Gastrocnemius medialis (tissue), 4 donors: ENCODE measurements at regions not wholly inside any gene's neighbourhood (a gene's known extent, or its start where the extent isn't known, plus 50 kb on each side); places are given as distances from the start of the nearest gene placed in this dataset.
A peak's percentile ranks its signal among the peaks of the same experiment; 100 is the strongest.

ENCODE experiments used
- ATAC-seq, 2 donors: fragments of 150-250 bp; one replicate each; pipeline ENCODE4 v1.9.1; 2016
- DNase-seq, 2 donors: peaks; one replicate each; pipeline ENCODE4 v3.0.0-alpha.2; 2019
- H3K27ac ChIP-seq, 4 donors: fragments of 200-600 bp; sonication (generic); 1 replicate in 1 of 4; 2 replicates in 3 of 4; pipeline ENCODE4 v1.5.1; 2016 to 2018; ENCODE audit warnings: mild to moderate bottlenecking in 2 of 4, moderate library complexity in 1 of 4
- H3K27me3 ChIP-seq, 3 donors: fragments of 200-600 bp; sonication (generic) in 2 of 3; 1 replicate in 1 of 3; 2 replicates in 2 of 3; pipeline versions ENCODE4 v1.5.1 to v1.6.0; 2016 to 2019; ENCODE audit warnings: mild to moderate bottlenecking in 1 of 3, moderate library complexity in 1 of 3
- H3K36me3 ChIP-seq, 2 donors: fragments of 200-600 bp; sonication (generic) in 1 of 2; one replicate each; pipeline ENCODE4 v1.5.1; 2017 to 2018
- H3K4me1 ChIP-seq, 2 donors: fragments of 200-600 bp; sonication (generic) in 1 of 2; one replicate each; pipeline ENCODE4 v1.5.1; 2016 to 2017; ENCODE audit warnings: mild to moderate bottlenecking in 2 of 2
- H3K4me3 ChIP-seq, 4 donors: fragments of 200-600 bp; sonication (generic) in 3 of 4; 1 replicate in 1 of 4; 2 replicates in 3 of 4; pipeline ENCODE4 v1.5.1; 2016 to 2019; ENCODE audit warnings: mild to moderate bottlenecking in 2 of 4
- H3K9me3 ChIP-seq, 3 donors: fragments of 200-600 bp; sonication (generic) in 2 of 3; 1 replicate in 1 of 3; 2 replicates in 2 of 3; pipeline ENCODE4 v1.5.1; 2016 to 2019
- CTCF ChIP-seq, 5 experiments: fragments of 450-650 bp in 3 of 5; fragments of 200-600 bp in 2 of 5; sonication (generic) in 2 of 5; IDR thresholded peaks in 4 of 5; conservative IDR thresholded peaks in 1 of 5; 1 replicate in 4 of 5; 2 replicates in 1 of 5; pipeline ENCODE4 v1.5.1; 2016 to 2019; ENCODE audit warnings: antibody characterized with exemption in 5 of 5, mild to moderate bottlenecking in 3 of 5, moderate library complexity in 3 of 5
- POLR2A ChIP-seq, 2 donors: fragments of 450-650 bp; IDR thresholded peaks; one replicate each; pipeline ENCODE4 v1.6.1; 2017; ENCODE audit warnings: antibody characterized with exemption in 2 of 2, mild to moderate bottlenecking in 2 of 2, moderate library complexity in 2 of 2
- in situ Hi-C, 4 donors: fragments of 200-750 bp; cut with MboI; loops; one replicate each; pipeline versions ENCODE4 v1.15.0 to v1.8.0; 2017; ENCODE audit warnings: low sequenced_read_pairs in 4 of 4
- intact Hi-C: fragments of 100-400 bp; cut with DNase I; formaldehyde crosslinking; loops from one replicate; pipeline ENCODE4 v1.15.1; 2023; ENCODE audit warnings: low total_unique reads

GRCh38 chr2:217711188-217711587, 291.6 kb downstream of the TNS1 start:
- Histone ChIP-seq H3K27ac (no peak overlapping the region), H3K27me3 (no peaks in the 10 kb centered on the region), H3K4me1 (peaks cover 18 to 30% of the 10 kb centered on the region in 2 donors), H3K36me3 (no peaks in the 10 kb centered on the region), H3K9me3 (no peaks in the 10 kb centered on the region), H3K4me3 (no peak overlapping the region)
- no peak for TF ChIP-seq POLR2A (IDR thresholded peaks at IDR 0.05)
- TF ChIP-seq CTCF (IDR thresholded peaks at IDR 0.05 in 4 of 5, conservative IDR thresholded peaks at IDR 0.05 in 1 of 5), result no peak
- ATAC-seq (no peak), DNase-seq (no peak)
- intact Hi-C loops, result loop anchor here (5.0 to 10.0 kb wide), 5 partner anchors 196 to 1676 kb away; partner anchors contain the start of gene IGFBP5
- in situ Hi-C loops, result loop anchor here (5.0 to 25.0 kb wide), 9 partner anchors 64 to 1196 kb away; partner anchors contain the start of gene IGFBP5 (in 3 of the 4)

DNA sequence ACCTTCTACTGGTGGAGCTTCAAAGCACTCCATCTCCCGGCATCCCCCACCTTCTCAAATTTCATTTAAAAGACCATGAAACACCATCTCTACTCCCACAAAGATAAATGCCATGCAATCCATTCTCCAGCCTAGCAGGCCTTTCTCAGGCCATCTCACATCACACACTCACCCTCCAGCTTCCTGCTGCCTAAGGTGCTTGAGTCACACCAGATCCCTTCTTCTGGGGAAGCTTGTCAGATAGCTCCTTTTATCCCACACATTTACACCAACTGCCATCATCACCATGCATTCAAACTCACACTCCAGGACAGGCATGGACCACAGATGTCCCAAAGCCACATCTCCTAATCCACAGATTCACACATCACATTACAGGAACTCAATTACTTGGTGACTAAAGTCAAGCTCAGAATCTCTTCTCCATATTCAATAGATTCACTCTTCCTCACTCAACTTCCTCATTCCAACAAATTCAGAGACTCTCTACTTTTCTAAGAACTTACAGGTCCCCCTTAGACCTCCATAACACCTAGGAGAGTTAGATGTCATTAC, 292.5 kb downstream of the TNS1 start:
- in situ Hi-C loops (loop anchor here (5.0 to 25.0 kb wide), 9 partner anchors 63 to 1195 kb away; partner anchors contain the start of gene IGFBP5 (in 3 of the 4)), intact Hi-C loops (loop anchor here (5.0 to 10.0 kb wide), 5 partner anchors 195 to 1675 kb away; partner anchors contain the start of gene IGFBP5)
- Histone ChIP-seq H3K4me1 (peaks cover 18 to 30% of the 10 kb centered on the region in 2 donors), H3K27me3 (no peaks in the 10 kb centered on the region), H3K27ac (no peak overlapping the region), H3K9me3 (no peaks in the 10 kb centered on the region), H3K36me3 (no peaks in the 10 kb centered on the region), H3K4me3 (no peak overlapping the region)
- DNase-seq, result no peak
- TF ChIP-seq CTCF (IDR thresholded peaks at IDR 0.05 in 4 of 5, conservative IDR thresholded peaks at IDR 0.05 in 1 of 5), result no peak
- no peak for TF ChIP-seq POLR2A (IDR thresholded peaks at IDR 0.05)
- no peak for ATAC-seq

- ATAC-seq (no peak), DNase-seq (no peak)
- TF ChIP-seq CTCF (IDR thresholded peaks at IDR 0.05 in 4 of 5, conservative IDR thresholded peaks at IDR 0.05 in 1 of 5) (no peak), POLR2A (IDR thresholded peaks at IDR 0.05) (no peak)
- in situ Hi-C loops, result loop anchor here (5.0 to 25.0 kb wide), 9 partner anchors 62 to 1195 kb away; partner anchors contain the start of gene IGFBP5 (in 3 of the 4)
- no peak overlapping the region for H3K27ac ChIP-seq
- H3K27me3 ChIP-seq, result no peaks in the 10 kb centered on the region
- peaks cover 18 to 26% of the 10 kb centered on the region in 2 donors for H3K4me1 ChIP-seq
- H3K9me3 ChIP-seq, result no peaks in the 10 kb centered on the region
- intact Hi-C loops, result loop anchor here (5.0 to 10.0 kb wide), 5 partner anchors 195 to 1675 kb away; partner anchors contain the start of gene IGFBP5
- H3K4me3 ChIP-seq, result no peak overlapping the region
- no peaks in the 10 kb centered on the region for H3K36me3 ChIP-seq
These were observed 293.2 kb downstream of the TNS1 start for GRCh38 chr2:217709478-217710210.

DNA sequence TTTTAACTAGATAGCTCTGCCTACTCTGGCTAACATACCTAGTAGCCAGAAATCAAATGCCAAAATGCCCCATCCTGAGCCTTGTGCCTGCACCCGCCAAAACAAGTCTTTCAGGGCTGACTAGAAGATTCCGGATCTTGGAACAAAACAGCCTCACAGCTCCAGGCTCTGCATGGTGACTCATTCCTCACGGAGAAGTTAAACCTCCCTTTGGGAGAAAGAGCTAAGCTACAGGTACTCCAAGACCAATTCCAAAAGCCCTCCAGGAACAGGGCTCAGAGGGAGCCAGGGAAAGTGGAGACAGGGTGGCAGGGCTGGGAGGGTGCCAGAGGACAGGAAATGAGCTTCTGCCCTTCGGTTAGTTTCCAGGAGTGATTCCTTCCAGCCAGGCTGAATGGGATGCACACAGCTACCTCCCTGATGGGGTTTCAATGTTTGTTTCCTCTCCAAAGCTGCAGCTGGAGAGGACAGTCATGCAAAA, 295.6 kb downstream of the TNS1 start:
- ATAC-seq (peak; percentile 72 to 75), DNase-seq (peak in 1 of 2 donors; percentile 36)
- no peaks in the 10 kb centered on the region for H3K36me3 ChIP-seq
- intact Hi-C loops, result no loop called here
- TF ChIP-seq CTCF (IDR thresholded peaks at IDR 0.05 in 4 of 5, conservative IDR thresholded peaks at IDR 0.05 in 1 of 5) (no peak), POLR2A (IDR thresholded peaks at IDR 0.05) (no peak)
- H3K27ac ChIP-seq, result peak overlapping the region; percentile 42 to 54 (median 48)
- H3K4me1 ChIP-seq, result peaks cover 7 to 12% of the 10 kb centered on the region in 2 donors
- no peak overlapping the region for H3K4me3 ChIP-seq
- H3K9me3 ChIP-seq, result no peaks in the 10 kb centered on the region
- in situ Hi-C loops, result loop anchor here in 3 of 4 donors (25.0 kb wide), 3 partner anchors 195 to 1170 kb away; partner anchors contain the start of gene IGFBP5 (in 2 of the 3)
- H3K27me3 ChIP-seq, result no peaks in the 10 kb centered on the region
